ENCODE measurements at regions not wholly inside any gene's neighbourhood (a gene's known extent, or its start where the extent isn't known, plus 50 kb on each side); places are given as distances from the start of the nearest gene placed in this dataset.
A peak's percentile ranks its signal among the peaks of the same experiment; 100 is the strongest.
"Not testable (repeated sequence)": the region's sequence is repeated elsewhere in the genome, so short reads cannot be mapped to it uniquely, and the experiment has no call there.

- no peak for DNase-seq (ENCODE audit: low read depth)
- in situ Hi-C loops (cut with HindIII; ENCODE audit: low pct_unique_long_range_greater_than_20kb, low sequenced_read_pairs), result no loop called here
Measured at GRCh38 chr12:105659355-105660075, 329.0 kb downstream of the C12orf75 start.

- DNase-seq (ENCODE audit: low read depth); in situ Hi-C loops (cut with HindIII; ENCODE audit: low pct_unique_long_range_greater_than_20kb, low sequenced_read_pairs): not testable (repeated sequence)
Measured at GRCh38 chr12:105664765-105665164, 334.3 kb downstream of the C12orf75 start.

GRCh38 chr12:105665366-105665765 is 334.9 kb downstream of the C12orf75 start:
- in situ Hi-C loops (cut with HindIII; ENCODE audit: low pct_unique_long_range_greater_than_20kb, low sequenced_read_pairs), result no loop called here
- DNase-seq (ENCODE audit: low read depth), result no peak

GRCh38 chr12:105667973-105668743 is 337.7 kb downstream of the C12orf75 start:
- DNase-seq (ENCODE audit: low read depth), result no peak
- in situ Hi-C loops (cut with HindIII; ENCODE audit: low pct_unique_long_range_greater_than_20kb, low sequenced_read_pairs), result no loop called here

- in situ Hi-C loops (cut with HindIII; ENCODE audit: low pct_unique_long_range_greater_than_20kb, low sequenced_read_pairs), result no loop called here
- DNase-seq (ENCODE audit: low read depth), result no peak
Measured at GRCh38 chr12:105670672-105671071, 340.2 kb downstream of the C12orf75 start.

- in situ Hi-C loops (cut with HindIII; ENCODE audit: low pct_unique_long_range_greater_than_20kb, low sequenced_read_pairs), result no loop called here
- DNase-seq (ENCODE audit: low read depth), result no peak
Measured at GRCh38 chr12:105671720-105672119, 341.2 kb downstream of the C12orf75 start.

- in situ Hi-C loops (cut with HindIII; ENCODE audit: low pct_unique_long_range_greater_than_20kb, low sequenced_read_pairs), result no loop called here
- no peak for DNase-seq (ENCODE audit: low read depth)
Measured at GRCh38 chr12:105672121-105672975, 341.9 kb downstream of the C12orf75 start.

GRCh38 chr12:105674871-105675699 is 344.6 kb downstream of the C12orf75 start:
- DNase-seq (ENCODE audit: low read depth), result peak; percentile 3
- in situ Hi-C loops (cut with HindIII; ENCODE audit: low pct_unique_long_range_greater_than_20kb, low sequenced_read_pairs), result no loop called here

GRCh38 chr12:105676694-105677093 is 346.2 kb downstream of the C12orf75 start:
- DNase-seq (ENCODE audit: low read depth), result peak; percentile 10
- in situ Hi-C loops (cut with HindIII; ENCODE audit: low pct_unique_long_range_greater_than_20kb, low sequenced_read_pairs), result no loop called here

- no peak for DNase-seq (ENCODE audit: low read depth)
- in situ Hi-C loops (cut with HindIII; ENCODE audit: low pct_unique_long_range_greater_than_20kb, low sequenced_read_pairs), result no loop called here
Measured at GRCh38 chr12:105677672-105678071, 347.2 kb downstream of the C12orf75 start.

- in situ Hi-C loops (cut with HindIII; ENCODE audit: low pct_unique_long_range_greater_than_20kb, low sequenced_read_pairs), result no loop called here
- DNase-seq (ENCODE audit: low read depth), result no peak
Measured at GRCh38 chr12:105679982-105680381, 349.5 kb downstream of the C12orf75 start.

- in situ Hi-C loops (cut with HindIII; ENCODE audit: low pct_unique_long_range_greater_than_20kb, low sequenced_read_pairs), result no loop called here
- no peak for DNase-seq (ENCODE audit: low read depth)
Measured at GRCh38 chr12:105681341-105681740, 350.9 kb downstream of the C12orf75 start.

- in situ Hi-C loops (cut with HindIII; ENCODE audit: low pct_unique_long_range_greater_than_20kb, low sequenced_read_pairs); DNase-seq (ENCODE audit: low read depth): not testable (repeated sequence)
Measured at GRCh38 chr12:105682821-105683220, 352.3 kb downstream of the C12orf75 start.

GRCh38 chr12:105683836-105684235 is 353.3 kb downstream of the C12orf75 start:
- in situ Hi-C loops (cut with HindIII; ENCODE audit: low pct_unique_long_range_greater_than_20kb, low sequenced_read_pairs); DNase-seq (ENCODE audit: low read depth): not testable (repeated sequence)

- in situ Hi-C loops (cut with HindIII; ENCODE audit: low pct_unique_long_range_greater_than_20kb, low sequenced_read_pairs), result no loop called here
- no peak for DNase-seq (ENCODE audit: low read depth)
Measured at GRCh38 chr12:105698075-105698474, 367.6 kb downstream of the C12orf75 start.

- DNase-seq (ENCODE audit: low read depth), result no peak
- in situ Hi-C loops (cut with HindIII; ENCODE audit: low pct_unique_long_range_greater_than_20kb, low sequenced_read_pairs), result no loop called here
Measured at GRCh38 chr12:105699209-105699608, 368.7 kb downstream of the C12orf75 start.

- no peak for DNase-seq (ENCODE audit: low read depth)
- in situ Hi-C loops (cut with HindIII; ENCODE audit: low pct_unique_long_range_greater_than_20kb, low sequenced_read_pairs), result no loop called here
Measured at GRCh38 chr12:105704787-105705186, 374.3 kb downstream of the C12orf75 start.

GRCh38 chr12:105705235-105705634 is 374.7 kb downstream of the C12orf75 start:
- in situ Hi-C loops (cut with HindIII; ENCODE audit: low pct_unique_long_range_greater_than_20kb, low sequenced_read_pairs), result no loop called here
- DNase-seq (ENCODE audit: low read depth), result no peak

All from Caki2 (cell line).